ENCODE measurements at regions not wholly inside any gene's neighbourhood (a gene's known extent, or its start where the extent isn't known, plus 50 kb on each side); places are given as distances from the start of the nearest gene placed in this dataset.

DNA sequence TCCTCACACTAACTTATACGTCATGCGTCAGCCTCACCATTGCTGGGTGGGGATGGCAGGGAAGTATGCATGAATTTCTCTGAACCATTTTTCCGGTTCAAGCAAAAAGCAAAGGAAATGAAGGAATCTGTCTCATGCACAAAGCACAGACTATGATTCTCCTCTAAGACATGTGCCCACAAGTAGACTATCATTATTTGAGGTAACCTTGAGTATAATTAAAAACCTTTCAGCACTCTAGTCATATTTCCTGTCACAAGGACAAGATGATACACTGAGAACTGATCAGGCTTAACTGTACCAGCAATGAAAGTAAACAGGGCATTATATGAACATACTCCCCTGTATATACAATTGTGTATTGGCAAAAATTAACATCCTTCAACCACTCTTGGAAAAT is 56.7 kb upstream of the TSC22D2 start:
- ChIA-PET POLR2A (no interaction called here), CTCF (no interaction called here)
- H3K9me3 Mint-ChIP-seq, result no peaks in the 10 kb centered on the region
- no peak for ATAC-seq
- no peak overlapping the region for H3K4me3 Mint-ChIP-seq
- no peaks in the 10 kb centered on the region for H3K27me3 Mint-ChIP-seq (ENCODE audit: low read depth)
- TF ChIP-seq, protein P1, sequence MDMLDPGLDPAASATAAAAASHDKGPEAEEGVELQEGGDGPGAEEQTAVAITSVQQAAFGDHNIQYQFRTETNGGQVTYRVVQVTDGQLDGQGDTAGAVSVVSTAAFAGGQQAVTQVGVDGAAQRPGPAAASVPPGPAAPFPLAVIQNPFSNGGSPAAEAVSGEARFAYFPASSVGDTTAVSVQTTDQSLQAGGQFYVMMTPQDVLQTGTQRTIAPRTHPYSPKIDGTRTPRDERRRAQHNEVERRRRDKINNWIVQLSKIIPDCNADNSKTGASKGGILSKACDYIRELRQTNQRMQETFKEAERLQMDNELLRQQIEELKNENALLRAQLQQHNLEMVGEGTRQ (CRISPR knock-in tag; IDR thresholded peaks at IDR 0.05), result no peak
- no peak for TF ChIP-seq ETV6 (CRISPR knock-in tag; IDR thresholded peaks at IDR 0.05)
- TF ChIP-seq NFYB (CRISPR knock-in tag; conservative IDR thresholded peaks at IDR 0.05; ENCODE audit: low read depth), result no peak
- TF ChIP-seq CBFB (CRISPR knock-in tag; IDR thresholded peaks at IDR 0.05; ENCODE audit: low read depth), result no peak
- no peak for TF ChIP-seq MXD4 (CRISPR knock-in tag; IDR thresholded peaks at IDR 0.05; ENCODE audit: borderline replicate concordance)
- TF ChIP-seq FOXK1 (CRISPR knock-in tag; IDR thresholded peaks at IDR 0.05), result no peak
- TF ChIP-seq, protein P2, sequence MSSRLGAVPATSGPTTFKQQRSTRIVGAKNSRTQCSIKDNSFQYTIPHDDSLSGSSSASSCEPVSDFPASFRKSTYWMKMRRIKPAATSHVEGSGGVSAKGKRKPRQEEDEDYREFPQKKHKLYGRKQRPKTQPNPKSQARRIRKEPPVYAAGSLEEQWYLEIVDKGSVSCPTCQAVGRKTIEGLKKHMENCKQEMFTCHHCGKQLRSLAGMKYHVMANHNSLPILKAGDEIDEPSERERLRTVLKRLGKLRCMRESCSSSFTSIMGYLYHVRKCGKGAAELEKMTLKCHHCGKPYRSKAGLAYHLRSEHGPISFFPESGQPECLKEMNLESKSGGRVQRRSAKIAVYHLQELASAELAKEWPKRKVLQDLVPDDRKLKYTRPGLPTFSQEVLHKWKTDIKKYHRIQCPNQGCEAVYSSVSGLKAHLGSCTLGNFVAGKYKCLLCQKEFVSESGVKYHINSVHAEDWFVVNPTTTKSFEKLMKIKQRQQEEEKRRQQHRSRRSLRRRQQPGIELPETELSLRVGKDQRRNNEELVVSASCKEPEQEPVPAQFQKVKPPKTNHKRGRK (CRISPR knock-in tag; IDR thresholded peaks at IDR 0.05; ENCODE audit: borderline replicate concordance), result no peak
- no peak for TF ChIP-seq SMAD3 (CRISPR knock-in tag; IDR thresholded peaks at IDR 0.05; ENCODE audit: borderline replicate concordance)
- no peak overlapping the region for H3K27ac Mint-ChIP-seq
- H3K36me3 Mint-ChIP-seq, result no peaks in the 10 kb centered on the region
- H3K4me1 Mint-ChIP-seq, result peaks cover 37% of the 10 kb centered on the region
- DNase-seq (ENCODE audit: low spot score), result no peak

DNA sequence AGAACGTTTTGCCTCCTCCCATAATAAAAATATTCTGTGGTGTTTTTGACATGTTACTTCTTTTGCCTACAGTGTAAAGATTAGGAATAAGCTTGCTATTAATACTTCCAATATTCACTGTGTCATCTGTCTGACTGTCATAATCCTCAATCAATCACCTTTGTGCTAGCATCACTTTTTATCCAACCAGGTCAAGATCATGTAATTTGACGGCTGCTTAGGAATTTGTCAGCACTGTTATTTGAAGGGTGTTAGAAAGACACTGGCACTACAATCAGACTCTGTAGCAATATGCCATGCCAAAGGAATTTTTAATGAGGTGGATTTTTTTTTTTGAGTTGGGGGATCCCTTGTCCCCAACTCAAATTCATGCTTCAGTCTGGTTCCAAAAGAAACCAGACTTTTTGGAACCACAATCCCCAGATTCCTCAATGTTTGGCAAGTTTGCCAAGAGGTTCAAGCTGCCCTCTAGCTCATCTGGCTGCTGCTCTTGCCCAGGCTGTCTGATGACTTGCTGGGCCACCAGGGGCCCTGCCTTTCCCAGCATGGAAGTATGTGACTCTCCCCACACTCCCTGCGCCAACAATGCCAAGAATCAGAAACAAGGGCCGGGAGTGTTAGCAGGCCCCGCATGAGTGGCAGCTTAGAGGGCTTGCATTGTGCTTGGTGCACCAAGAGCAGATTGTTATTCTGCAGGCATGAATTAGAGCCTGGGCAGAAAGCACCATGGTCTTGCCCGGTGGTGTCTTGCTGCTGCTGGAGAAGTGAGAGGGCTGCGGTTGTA is 58.6 kb upstream of the TSC22D2 start:
- H3K9me3 Mint-ChIP-seq, result no peaks in the 10 kb centered on the region
- ChIA-PET POLR2A (no interaction called here), CTCF (interaction anchor here (0.6 to 1.3 kb wide), 4 partner anchors 11 to 154 kb away, joined by 3 to 4 read pairs (median 3); no protein-coding TSS in a partner anchor)
- peaks cover 43% of the 10 kb centered on the region for H3K4me1 Mint-ChIP-seq
- H3K27me3 Mint-ChIP-seq (ENCODE audit: low read depth), result no peaks in the 10 kb centered on the region
- H3K4me3 Mint-ChIP-seq, result no peak overlapping the region
- TF ChIP-seq ZNF121 (CRISPR knock-in tag; IDR thresholded peaks at IDR 0.05) (no peak), SMAD3 (CRISPR knock-in tag; IDR thresholded peaks at IDR 0.05; ENCODE audit: borderline replicate concordance) (no peak), PRRX2 (CRISPR knock-in tag; IDR thresholded peaks at IDR 0.05) (no peak), ZNF423 (CRISPR knock-in tag; IDR thresholded peaks at IDR 0.05) (no peak)
- TF ChIP-seq, protein P3, sequence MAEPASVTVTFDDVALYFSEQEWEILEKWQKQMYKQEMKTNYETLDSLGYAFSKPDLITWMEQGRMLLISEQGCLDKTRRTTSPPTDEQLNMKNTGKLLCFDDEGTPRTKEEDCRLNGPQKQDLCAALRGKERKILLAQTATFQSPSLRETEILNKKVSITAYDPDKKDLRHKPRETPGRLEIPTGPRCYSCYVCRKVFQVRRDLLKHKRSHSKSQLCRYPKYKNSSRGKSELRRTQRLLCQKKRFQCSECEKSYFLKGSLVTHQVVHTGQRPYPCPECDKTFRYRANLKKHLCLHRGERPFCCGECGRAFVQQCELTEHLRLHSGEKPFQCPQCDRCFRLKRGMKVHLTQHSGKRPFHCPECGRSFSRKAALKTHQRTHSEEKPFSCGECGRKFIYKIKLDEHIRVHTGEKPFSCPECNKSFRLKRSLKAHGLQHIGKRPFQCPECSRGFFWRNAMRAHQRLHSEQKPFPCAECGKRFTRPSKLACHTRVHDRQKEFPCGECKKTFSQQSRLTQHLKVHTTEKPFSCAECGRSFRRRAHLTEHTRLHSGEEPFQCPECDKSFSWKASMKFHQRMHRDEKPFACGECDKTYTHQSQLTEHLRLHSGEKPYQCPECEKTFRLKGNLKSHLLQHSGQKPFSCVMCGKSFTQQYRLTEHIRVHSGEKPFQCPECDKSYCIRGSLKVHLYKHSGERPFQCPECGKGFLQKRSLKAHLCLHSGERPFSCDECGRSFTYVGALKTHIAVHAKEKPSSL (CRISPR knock-in tag; conservative IDR thresholded peaks at IDR 0.05), result no peak
- TF ChIP-seq, protein P4, sequence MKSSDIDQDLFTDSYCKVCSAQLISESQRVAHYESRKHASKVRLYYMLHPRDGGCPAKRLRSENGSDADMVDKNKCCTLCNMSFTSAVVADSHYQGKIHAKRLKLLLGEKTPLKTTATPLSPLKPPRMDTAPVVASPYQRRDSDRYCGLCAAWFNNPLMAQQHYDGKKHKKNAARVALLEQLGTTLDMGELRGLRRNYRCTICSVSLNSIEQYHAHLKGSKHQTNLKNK (CRISPR knock-in tag; IDR thresholded peaks at IDR 0.05), result no peak
- ATAC-seq, result peak; percentile 61
- H3K27ac Mint-ChIP-seq, result no peak overlapping the region
- no peaks in the 10 kb centered on the region for H3K36me3 Mint-ChIP-seq
- DNase-seq (ENCODE audit: low spot score), result no peak

DNA sequence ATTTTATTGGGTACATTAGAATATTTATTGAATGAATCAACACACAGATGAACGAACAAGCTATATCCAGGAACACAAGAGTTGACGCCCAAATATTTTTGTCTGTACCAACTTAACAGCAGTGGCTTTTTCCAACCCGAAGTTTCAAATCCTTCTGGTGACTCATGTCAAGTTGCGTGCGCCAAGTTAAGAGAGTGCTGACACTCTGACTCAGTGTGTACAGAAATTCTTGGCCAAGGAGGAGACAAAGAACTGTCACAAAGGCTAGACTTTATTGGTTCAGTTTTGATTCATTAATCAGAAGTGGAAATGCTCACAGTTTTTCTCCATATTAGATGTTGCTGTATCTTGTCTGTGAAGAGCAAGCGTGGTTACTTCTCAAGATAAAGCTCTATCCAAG is 59.6 kb upstream of the TSC22D2 start:
- Mint-ChIP-seq H3K4me3 (no peak overlapping the region), H3K27ac (no peak overlapping the region), H3K4me1 (peaks cover 51% of the 10 kb centered on the region), H3K27me3 (ENCODE audit: low read depth) (no peaks in the 10 kb centered on the region), H3K9me3 (no peaks in the 10 kb centered on the region), H3K36me3 (no peaks in the 10 kb centered on the region)
- CTCF ChIA-PET, result interaction anchor here (1.3 kb wide), 2 partner anchors 53 to 155 kb away, joined by 3 read pairs; no protein-coding TSS in a partner anchor
- no peak for DNase-seq (ENCODE audit: low spot score)
- POLR2A ChIA-PET, result no interaction called here
- no peak for ATAC-seq
- TF ChIP-seq, protein P5, sequence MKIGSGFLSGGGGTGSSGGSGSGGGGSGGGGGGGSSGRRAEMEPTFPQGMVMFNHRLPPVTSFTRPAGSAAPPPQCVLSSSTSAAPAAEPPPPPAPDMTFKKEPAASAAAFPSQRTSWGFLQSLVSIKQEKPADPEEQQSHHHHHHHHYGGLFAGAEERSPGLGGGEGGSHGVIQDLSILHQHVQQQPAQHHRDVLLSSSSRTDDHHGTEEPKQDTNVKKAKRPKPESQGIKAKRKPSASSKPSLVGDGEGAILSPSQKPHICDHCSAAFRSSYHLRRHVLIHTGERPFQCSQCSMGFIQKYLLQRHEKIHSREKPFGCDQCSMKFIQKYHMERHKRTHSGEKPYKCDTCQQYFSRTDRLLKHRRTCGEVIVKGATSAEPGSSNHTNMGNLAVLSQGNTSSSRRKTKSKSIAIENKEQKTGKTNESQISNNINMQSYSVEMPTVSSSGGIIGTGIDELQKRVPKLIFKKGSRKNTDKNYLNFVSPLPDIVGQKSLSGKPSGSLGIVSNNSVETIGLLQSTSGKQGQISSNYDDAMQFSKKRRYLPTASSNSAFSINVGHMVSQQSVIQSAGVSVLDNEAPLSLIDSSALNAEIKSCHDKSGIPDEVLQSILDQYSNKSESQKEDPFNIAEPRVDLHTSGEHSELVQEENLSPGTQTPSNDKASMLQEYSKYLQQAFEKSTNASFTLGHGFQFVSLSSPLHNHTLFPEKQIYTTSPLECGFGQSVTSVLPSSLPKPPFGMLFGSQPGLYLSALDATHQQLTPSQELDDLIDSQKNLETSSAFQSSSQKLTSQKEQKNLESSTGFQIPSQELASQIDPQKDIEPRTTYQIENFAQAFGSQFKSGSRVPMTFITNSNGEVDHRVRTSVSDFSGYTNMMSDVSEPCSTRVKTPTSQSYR (CRISPR knock-in tag; IDR thresholded peaks at IDR 0.05), result no peak
- TF ChIP-seq ZNF423 (CRISPR knock-in tag; IDR thresholded peaks at IDR 0.05) (no peak), ZNF138 (CRISPR knock-in tag; conservative IDR thresholded peaks at IDR 0.05) (no peak), PRRX2 (CRISPR knock-in tag; IDR thresholded peaks at IDR 0.05) (no peak), SOX15 (CRISPR knock-in tag; IDR thresholded peaks at IDR 0.05) (no peak), ETV6 (CRISPR knock-in tag; IDR thresholded peaks at IDR 0.05) (no peak), SMAD4 (CRISPR knock-in tag; IDR thresholded peaks at IDR 0.05) (no peak), GRHL2 (CRISPR knock-in tag; IDR thresholded peaks at IDR 0.05; ENCODE audit: insufficient replicate concordance, severe bottlenecking) (no peak)
- TF ChIP-seq, protein P6, sequence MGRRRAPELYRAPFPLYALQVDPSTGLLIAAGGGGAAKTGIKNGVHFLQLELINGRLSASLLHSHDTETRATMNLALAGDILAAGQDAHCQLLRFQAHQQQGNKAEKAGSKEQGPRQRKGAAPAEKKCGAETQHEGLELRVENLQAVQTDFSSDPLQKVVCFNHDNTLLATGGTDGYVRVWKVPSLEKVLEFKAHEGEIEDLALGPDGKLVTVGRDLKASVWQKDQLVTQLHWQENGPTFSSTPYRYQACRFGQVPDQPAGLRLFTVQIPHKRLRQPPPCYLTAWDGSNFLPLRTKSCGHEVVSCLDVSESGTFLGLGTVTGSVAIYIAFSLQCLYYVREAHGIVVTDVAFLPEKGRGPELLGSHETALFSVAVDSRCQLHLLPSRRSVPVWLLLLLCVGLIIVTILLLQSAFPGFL (CRISPR knock-in tag; IDR thresholded peaks at IDR 0.05; ENCODE audit: borderline replicate concordance), result no peak
- TF ChIP-seq, protein P7, sequence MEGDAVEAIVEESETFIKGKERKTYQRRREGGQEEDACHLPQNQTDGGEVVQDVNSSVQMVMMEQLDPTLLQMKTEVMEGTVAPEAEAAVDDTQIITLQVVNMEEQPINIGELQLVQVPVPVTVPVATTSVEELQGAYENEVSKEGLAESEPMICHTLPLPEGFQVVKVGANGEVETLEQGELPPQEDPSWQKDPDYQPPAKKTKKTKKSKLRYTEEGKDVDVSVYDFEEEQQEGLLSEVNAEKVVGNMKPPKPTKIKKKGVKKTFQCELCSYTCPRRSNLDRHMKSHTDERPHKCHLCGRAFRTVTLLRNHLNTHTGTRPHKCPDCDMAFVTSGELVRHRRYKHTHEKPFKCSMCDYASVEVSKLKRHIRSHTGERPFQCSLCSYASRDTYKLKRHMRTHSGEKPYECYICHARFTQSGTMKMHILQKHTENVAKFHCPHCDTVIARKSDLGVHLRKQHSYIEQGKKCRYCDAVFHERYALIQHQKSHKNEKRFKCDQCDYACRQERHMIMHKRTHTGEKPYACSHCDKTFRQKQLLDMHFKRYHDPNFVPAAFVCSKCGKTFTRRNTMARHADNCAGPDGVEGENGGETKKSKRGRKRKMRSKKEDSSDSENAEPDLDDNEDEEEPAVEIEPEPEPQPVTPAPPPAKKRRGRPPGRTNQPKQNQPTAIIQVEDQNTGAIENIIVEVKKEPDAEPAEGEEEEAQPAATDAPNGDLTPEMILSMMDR (IDR thresholded peaks at IDR 0.05), result no peak
